ENCODE measurements at regions not wholly inside any gene's neighbourhood (a gene's known extent, or its start where the extent isn't known, plus 50 kb on each side); places are given as distances from the start of the nearest gene placed in this dataset.

- no peak for DNase-seq
Observed at GRCh38 chr9:89775641-89776040, 170.8 kb downstream of the GADD45G start.

GRCh38 chr9:89776795-89777525 lies 172.1 kb downstream of the GADD45G start:
- DNase-seq, result no peak

- no peak for DNase-seq
Observed at GRCh38 chr9:89777544-89777943, 172.7 kb downstream of the GADD45G start.

- DNase-seq, result no peak
Observed at GRCh38 chr9:89778100-89779090, 173.6 kb downstream of the GADD45G start.

GRCh38 chr9:89779405-89780203 lies 174.8 kb downstream of the GADD45G start:
- no peak for DNase-seq

- no peak for DNase-seq
Observed at GRCh38 chr9:89780959-89781358, 176.1 kb downstream of the GADD45G start.

GRCh38 chr9:89781838-89782540 lies 177.2 kb downstream of the GADD45G start:
- DNase-seq, result peak; percentile 39

GRCh38 chr9:89786655-89787054 lies 181.8 kb downstream of the GADD45G start:
- peak; percentile 26 for DNase-seq

- no peak for DNase-seq
Observed at GRCh38 chr9:89787595-89787994, 182.8 kb downstream of the GADD45G start.

GRCh38 chr9:89788434-89788833 lies 183.6 kb downstream of the GADD45G start:
- DNase-seq, result no peak

GRCh38 chr9:89789922-89790510 lies 185.2 kb downstream of the GADD45G start:
- DNase-seq, result no peak

GRCh38 chr9:89790542-89791109 lies 185.8 kb downstream of the GADD45G start:
- no peak for DNase-seq

- no peak for DNase-seq
Observed at GRCh38 chr9:89791754-89792153, 186.9 kb downstream of the GADD45G start.

- no peak for DNase-seq
Observed at GRCh38 chr9:89792189-89793123, 187.6 kb downstream of the GADD45G start.

GRCh38 chr9:89793124-89793495 lies 188.3 kb downstream of the GADD45G start:
- no peak for DNase-seq

- no peak for DNase-seq
Observed at GRCh38 chr9:89793551-89793950, 188.7 kb downstream of the GADD45G start.

- no peak for DNase-seq
Observed at GRCh38 chr9:89794918-89795317, 190.1 kb downstream of the GADD45G start.

GRCh38 chr9:89795538-89796195 lies 190.9 kb downstream of the GADD45G start:
- no peak for DNase-seq

GRCh38 chr9:89796606-89797005 lies 191.8 kb downstream of the GADD45G start:
- no peak for DNase-seq

GRCh38 chr9:89797255-89797654 lies 192.4 kb downstream of the GADD45G start:
- no peak for DNase-seq

All from CD4-positive, alpha-beta T cell treated with Interferon gamma for 1 hour (primary cell).